GM19023 (cell line): ENCODE measurements at regions not wholly inside any gene's neighbourhood (a gene's known extent, or its start where the extent isn't known, plus 50 kb on each side); places are given as distances from the start of the nearest gene placed in this dataset.
"Not testable (repeated sequence)": the region's sequence is repeated elsewhere in the genome, so short reads cannot be mapped to it uniquely, and the experiment has no call there.

Experiments
- ATAC-seq: cut with Tn5 transposase; IDR thresholded peaks from one replicate; pipeline ENCODE4 v1.9.1; 2021; ENCODE audit warnings: mild to moderate bottlenecking, moderate library complexity; ENCODE audit not compliant: unreplicated experiment

GRCh38 chr10:117781216-117781831, 238.8 kb downstream of the EMX2 start:
- ATAC-seq = no peak

- ATAC-seq = no peak
Measured at GRCh38 chr10:117782276-117782675, 239.7 kb downstream of the EMX2 start.

GRCh38 chr10:117783698-117784395, 241.3 kb downstream of the EMX2 start:
- ATAC-seq = no peak

DNA sequence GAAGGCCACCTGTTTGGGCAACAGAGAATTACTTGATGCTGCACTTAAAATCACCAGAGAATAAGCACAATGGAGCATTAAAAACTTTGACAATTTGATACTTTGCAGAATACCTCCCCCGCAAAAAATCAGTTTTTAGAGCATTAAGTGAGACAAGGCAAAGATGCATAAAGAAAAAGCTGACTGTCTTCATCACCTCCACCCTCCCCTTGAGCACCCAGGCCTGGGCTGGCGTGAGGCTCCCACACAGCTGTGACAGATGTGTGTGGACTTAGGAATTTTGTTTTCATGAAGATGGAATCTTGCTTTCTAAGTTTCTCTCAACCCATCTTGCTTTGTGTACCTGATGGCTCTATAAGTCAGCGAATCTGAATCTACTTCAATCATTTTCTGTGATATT, 242.2 kb downstream of the EMX2 start:
- ATAC-seq = no peak

DNA sequence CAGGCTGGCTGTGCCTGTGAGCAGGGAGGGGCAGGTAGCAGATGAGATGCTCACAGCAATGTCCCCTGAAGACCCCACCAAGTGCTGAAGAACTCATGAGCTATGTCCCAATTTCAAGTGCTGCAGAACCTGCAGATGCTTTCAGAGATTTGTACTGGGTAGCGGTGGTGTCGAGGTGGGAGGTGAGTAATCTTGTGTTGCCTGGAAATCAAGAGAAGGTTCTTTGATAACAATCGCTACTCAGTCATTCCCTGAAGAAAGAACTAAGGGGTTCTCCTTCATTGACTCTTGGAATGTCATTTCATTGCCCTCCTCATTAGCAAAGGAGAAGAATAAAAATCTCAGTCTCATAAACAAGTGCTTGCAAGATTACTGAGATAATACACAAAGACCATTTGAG, 246.4 kb downstream of the EMX2 start:
- ATAC-seq = no peak

- no peak for ATAC-seq
Measured at GRCh38 chr10:117790179-117790578, 247.6 kb downstream of the EMX2 start.

- ATAC-seq = no peak
Measured at GRCh38 chr10:117790621-117791020, 248.1 kb downstream of the EMX2 start.

DNA sequence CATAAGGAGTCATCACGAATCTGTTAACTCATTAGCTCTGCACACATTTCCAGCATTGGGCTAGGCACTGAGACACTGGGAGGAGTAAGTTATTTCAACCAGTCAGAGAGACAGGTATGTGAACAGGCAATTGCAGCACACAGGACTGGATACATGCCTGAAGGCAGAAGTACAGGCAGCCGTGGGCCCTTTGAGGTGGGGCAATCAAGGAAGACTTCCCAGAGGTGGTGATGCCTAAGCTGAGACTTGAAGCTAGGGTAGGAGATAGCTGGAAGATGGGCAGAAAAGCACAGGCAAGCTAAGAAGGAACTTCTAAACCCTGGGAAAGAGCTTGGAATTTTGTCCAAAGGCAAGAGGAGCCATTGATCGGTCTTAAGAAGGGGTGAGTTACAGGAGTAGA, 249.7 kb downstream of the EMX2 start:
- no peak for ATAC-seq

DNA sequence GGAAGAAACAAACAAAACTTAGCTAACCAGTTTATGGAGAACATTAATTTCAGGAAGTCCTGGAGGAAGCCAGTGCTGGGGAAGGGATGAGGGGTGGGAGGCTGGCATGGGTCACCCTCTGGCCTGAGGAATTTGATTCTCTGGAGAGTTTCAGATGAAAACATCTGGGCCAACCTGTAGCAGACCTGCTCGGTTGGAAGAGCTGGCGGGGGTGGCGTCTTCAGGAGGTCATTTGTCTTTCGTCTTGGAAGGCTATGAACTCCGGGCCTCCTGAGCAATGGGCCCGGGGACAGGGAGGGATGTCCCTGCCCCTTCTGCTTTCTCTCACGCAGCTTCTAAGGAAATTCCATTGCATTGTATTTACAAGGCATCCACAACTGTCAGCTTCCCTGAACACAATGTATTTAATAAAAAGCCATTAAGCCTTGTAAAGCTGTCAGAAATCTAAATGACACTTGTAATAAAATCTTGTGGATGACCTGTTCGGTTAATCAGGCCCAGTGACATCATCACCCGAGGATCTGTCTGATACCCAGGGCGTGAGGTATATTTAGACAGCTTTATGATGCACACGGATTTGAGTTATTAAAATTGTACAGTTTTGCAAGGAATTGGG, 250.5 kb downstream of the RAB11FIP2 start:
- no peak for ATAC-seq

DNA sequence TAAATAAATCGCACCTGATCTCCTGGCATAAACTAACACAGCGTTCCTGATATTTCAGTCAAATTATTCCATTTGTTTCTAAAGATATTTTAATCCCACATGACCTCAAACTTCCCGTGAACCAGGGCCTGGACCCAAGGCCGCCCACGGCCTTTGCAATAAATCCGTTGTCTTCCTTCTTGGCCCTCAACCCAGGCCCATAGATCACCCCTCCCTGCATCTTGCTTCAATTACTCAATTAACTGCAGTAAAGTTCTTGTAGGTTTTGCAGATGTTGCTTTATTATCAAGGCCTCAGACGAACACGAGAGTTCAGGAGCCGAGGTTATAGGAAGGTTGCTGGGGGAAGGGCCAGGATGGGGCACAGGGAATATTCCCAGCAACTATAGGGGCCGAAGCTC, 249.4 kb downstream of the RAB11FIP2 start:
- no peak for ATAC-seq

DNA sequence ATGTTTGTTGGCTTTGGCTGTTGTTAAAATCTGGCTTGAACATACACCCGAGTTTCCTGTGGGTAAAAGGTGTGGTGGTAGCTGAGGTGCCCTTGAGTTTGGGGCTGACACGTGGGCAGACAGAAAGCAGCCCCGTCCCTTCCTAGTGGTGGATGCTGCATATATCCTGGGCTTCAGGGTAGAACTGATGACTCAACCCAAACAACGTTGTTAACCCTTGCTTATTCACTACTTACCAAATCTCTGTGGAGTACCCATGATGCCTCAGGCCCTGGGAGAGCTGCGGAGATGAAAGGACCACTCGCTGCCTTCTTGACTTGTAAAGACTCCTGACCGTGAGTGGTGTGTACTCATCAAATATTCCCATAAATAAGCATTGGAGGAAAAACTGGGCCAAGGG, 245.1 kb downstream of the RAB11FIP2 start:
- no peak for ATAC-seq

- no peak for ATAC-seq
Measured at GRCh38 chr10:117804470-117805011, 242.2 kb downstream of the RAB11FIP2 start.

DNA sequence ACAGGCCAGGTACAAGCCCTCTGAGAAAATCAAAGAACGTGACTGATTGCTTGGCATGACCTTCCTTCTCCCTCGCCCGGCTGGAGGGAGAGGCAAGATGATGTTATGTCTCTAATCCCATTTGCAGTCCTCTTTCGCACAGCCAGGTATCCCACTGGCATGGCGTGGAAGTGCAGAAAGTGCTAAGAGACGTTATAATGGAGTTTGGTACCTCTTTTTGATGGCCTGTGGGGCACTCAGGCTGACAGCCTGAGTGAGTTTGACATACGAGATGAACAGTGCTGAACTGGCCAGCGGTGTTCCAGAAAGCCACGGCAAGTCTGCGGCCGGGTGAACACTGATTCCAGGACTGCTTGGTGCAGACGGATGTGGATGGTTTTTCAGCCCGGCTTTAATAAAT, 241.6 kb downstream of the RAB11FIP2 start:
- ATAC-seq = no peak

- no peak for ATAC-seq
Measured at GRCh38 chr10:117807441-117807840, 239.3 kb downstream of the RAB11FIP2 start.

DNA sequence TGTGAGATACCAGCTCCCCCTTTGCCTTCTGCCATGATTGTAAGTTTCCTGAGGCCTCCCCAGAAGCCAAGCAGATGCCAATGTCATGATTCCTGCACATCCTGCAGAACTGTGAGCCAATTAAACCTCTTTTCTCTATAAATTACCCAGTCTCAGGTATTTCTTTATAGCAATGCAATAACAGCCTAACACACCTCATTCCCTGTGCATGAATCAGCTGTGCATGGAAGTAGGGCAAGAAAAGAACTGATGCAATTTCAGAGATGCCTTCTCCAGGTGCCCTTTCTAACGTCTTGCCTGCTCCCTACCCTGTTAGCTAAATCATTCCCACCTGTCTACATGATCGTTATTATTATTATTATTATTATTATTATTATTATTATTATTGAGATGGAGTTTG, 230.9 kb downstream of the RAB11FIP2 start:
- ATAC-seq = not testable (repeated sequence)

- ATAC-seq = no peak
Measured at GRCh38 chr10:117817116-117817515, 229.6 kb downstream of the RAB11FIP2 start.

GRCh38 chr10:117818721-117819120, 228.0 kb downstream of the RAB11FIP2 start:
- no peak for ATAC-seq

GRCh38 chr10:117819304-117819703, 227.4 kb downstream of the RAB11FIP2 start:
- ATAC-seq = no peak

- no peak for ATAC-seq
Measured at GRCh38 chr10:117823980-117824379, 222.8 kb downstream of the RAB11FIP2 start.

- ATAC-seq = no peak
Measured at GRCh38 chr10:117830205-117830604, 216.5 kb downstream of the RAB11FIP2 start.

- no peak for ATAC-seq
Measured at GRCh38 chr10:117830787-117831212, 215.9 kb downstream of the RAB11FIP2 start.
